GM19455 (cell line): ENCODE measurements at regions not wholly inside any gene's neighbourhood (a gene's known extent, or its start where the extent isn't known, plus 50 kb on each side); places are given as distances from the start of the nearest gene placed in this dataset.
"Not testable (repeated sequence)": the region's sequence is repeated elsewhere in the genome, so short reads cannot be mapped to it uniquely, and the experiment has no call there.

Experiments
- ATAC-seq: cut with Tn5 transposase; IDR thresholded peaks from one replicate; pipeline ENCODE4 v1.9.1; 2021; ENCODE audit not compliant: unreplicated experiment

- no peak for ATAC-seq
Measured at GRCh38 chr2:176830362-176830761, 382.2 kb upstream of the HNRNPA3 start.

- no peak for ATAC-seq
Measured at GRCh38 chr2:176832086-176832485, 380.5 kb upstream of the HNRNPA3 start.

- ATAC-seq, result no peak
Measured at GRCh38 chr2:176833671-176834070, 378.9 kb upstream of the HNRNPA3 start.

- no peak for ATAC-seq
Measured at GRCh38 chr2:176834226-176834625, 378.4 kb upstream of the HNRNPA3 start.

GRCh38 chr2:176843208-176843607 is 369.4 kb upstream of the HNRNPA3 start:
- ATAC-seq, result no peak

GRCh38 chr2:176844461-176844860 is 368.1 kb upstream of the HNRNPA3 start:
- ATAC-seq, result no peak

- no peak for ATAC-seq
Measured at GRCh38 chr2:176845718-176846117, 366.9 kb upstream of the HNRNPA3 start.

- ATAC-seq, result no peak
Measured at GRCh38 chr2:176847575-176847974, 365.0 kb upstream of the HNRNPA3 start.

GRCh38 chr2:176848844-176849243 is 363.8 kb upstream of the HNRNPA3 start:
- ATAC-seq, result no peak

- ATAC-seq, result no peak
Measured at GRCh38 chr2:176851200-176851888, 361.2 kb upstream of the HNRNPA3 start.

GRCh38 chr2:176851889-176852483 is 360.6 kb upstream of the HNRNPA3 start:
- no peak for ATAC-seq

- no peak for ATAC-seq
Measured at GRCh38 chr2:176852667-176853066, 359.9 kb upstream of the HNRNPA3 start.

GRCh38 chr2:176854062-176854461 is 358.5 kb upstream of the HNRNPA3 start:
- no peak for ATAC-seq

GRCh38 chr2:176854878-176855277 is 357.7 kb upstream of the HNRNPA3 start:
- ATAC-seq, result no peak

GRCh38 chr2:176856683-176857082 is 355.9 kb upstream of the HNRNPA3 start:
- no peak for ATAC-seq

- no peak for ATAC-seq
Measured at GRCh38 chr2:176865336-176865735, 347.3 kb upstream of the HNRNPA3 start.

GRCh38 chr2:176872406-176872805 is 340.2 kb upstream of the HNRNPA3 start:
- no peak for ATAC-seq

GRCh38 chr2:176873403-176873802 is 339.2 kb upstream of the HNRNPA3 start:
- no peak for ATAC-seq

GRCh38 chr2:176876493-176877103 is 336.0 kb upstream of the HNRNPA3 start:
- no peak for ATAC-seq

- no peak for ATAC-seq
Measured at GRCh38 chr2:176879426-176879995, 333.1 kb upstream of the HNRNPA3 start.

GRCh38 chr2:176882045-176882444 is 330.5 kb upstream of the HNRNPA3 start:
- not testable (repeated sequence) for ATAC-seq

- ATAC-seq, result no peak
Measured at GRCh38 chr2:176885001-176885643, 327.5 kb upstream of the HNRNPA3 start.
